Brain microvascular endothelial cell (primary cell): ENCODE measurements at regions not wholly inside any gene's neighbourhood (a gene's known extent, or its start where the extent isn't known, plus 50 kb on each side); places are given as distances from the start of the nearest gene placed in this dataset.

ENCODE experiments used
- DNase-seq: peaks from one replicate; pipeline ENCODE4 v3.0.0-alpha.2; 2020
- H3K27ac ChIP-seq: fragments of 250-450 bp; sonication (Bioruptor Pico); 2 replicates; pipeline ENCODE4 v1.5.1; 2020; ENCODE audit warnings: mild to moderate bottlenecking, moderate library complexity
- H3K27me3 ChIP-seq: fragments of 250-450 bp; sonication (Bioruptor Pico); replicated peaks from 2 replicates; pipeline ENCODE4 v1.5.1; 2020; ENCODE audit warnings: mild to moderate bottlenecking
- H3K36me3 ChIP-seq: fragments of 250-450 bp; sonication (Bioruptor Pico); replicated peaks from 2 replicates; pipeline ENCODE4 v1.5.1; 2020; ENCODE audit warnings: mild to moderate bottlenecking
- H3K4me3 ChIP-seq: 2 replicates; pipeline ENCODE4 v1.5.1; 2011; ENCODE audit warnings: low read depth, mild to moderate bottlenecking, control low read depth, low read length, moderate library complexity
- CTCF ChIP-seq: IDR thresholded peaks from 2 replicates; pipeline ENCODE4 v1.5.1; 2011; ENCODE audit warnings: low read depth, mild to moderate bottlenecking, moderate library complexity, low read length, control low read depth, inconsistent platforms; ENCODE audit errors: missing control alignments
- in situ Hi-C: cut with HindIII; loops from 2 replicates; pipeline ENCODE4 v1.10.0; 2017; ENCODE audit warnings: low sequenced_read_pairs, low pct_ligation_motif_present

- Histone ChIP-seq H3K36me3 (no peaks in the 10 kb centered on the region), H3K27me3 (no peaks in the 10 kb centered on the region), H3K4me3 (no peak overlapping the region), H3K27ac (no peak overlapping the region)
- DNase-seq, result no peak
- in situ Hi-C loops, result no loop called here
- TF ChIP-seq CTCF, result no peak
Observed at GRCh38 chr12:107330831-107331431, 237.6 kb upstream of the CRY1 start.

- no peaks in the 10 kb centered on the region for H3K36me3 ChIP-seq
- no peaks in the 10 kb centered on the region for H3K27me3 ChIP-seq
- H3K27ac ChIP-seq, result no peak overlapping the region
- no peak overlapping the region for H3K4me3 ChIP-seq
- no peak for DNase-seq
- no peak for TF ChIP-seq CTCF
- in situ Hi-C loops, result no loop called here
Observed at GRCh38 chr12:107331471-107331870, 238.1 kb upstream of the CRY1 start.

GRCh38 chr12:107331912-107332311 is 238.6 kb upstream of the CRY1 start:
- Histone ChIP-seq H3K36me3 (no peaks in the 10 kb centered on the region), H3K27me3 (no peaks in the 10 kb centered on the region), H3K4me3 (no peak overlapping the region), H3K27ac (no peak overlapping the region)
- no peak for TF ChIP-seq CTCF
- in situ Hi-C loops, result no loop called here
- DNase-seq, result no peak

- DNase-seq, result no peak
- no peaks in the 10 kb centered on the region for H3K27me3 ChIP-seq
- no peak overlapping the region for H3K27ac ChIP-seq
- TF ChIP-seq CTCF, result no peak
- in situ Hi-C loops, result no loop called here
- H3K4me3 ChIP-seq, result no peak overlapping the region
- no peaks in the 10 kb centered on the region for H3K36me3 ChIP-seq
Observed at GRCh38 chr12:107332743-107333142, 239.4 kb upstream of the CRY1 start.

GRCh38 chr12:107335802-107336570 is 242.6 kb upstream of the CRY1 start:
- Histone ChIP-seq H3K36me3 (no peaks in the 10 kb centered on the region), H3K27ac (no peak overlapping the region), H3K27me3 (no peaks in the 10 kb centered on the region), H3K4me3 (no peak overlapping the region)
- in situ Hi-C loops, result no loop called here
- DNase-seq, result no peak
- no peak for TF ChIP-seq CTCF
